Keratinocyte (primary cell): ENCODE measurements at regions not wholly inside any gene's neighbourhood (a gene's known extent, or its start where the extent isn't known, plus 50 kb on each side); places are given as distances from the start of the nearest gene placed in this dataset.

Experiments
- DNase-seq: peaks from one replicate; pipeline ENCODE4 v3.0.0-alpha.2; 2011; ENCODE audit warnings: low read depth, missing footprints, low spot score
- FAIRE-seq: peaks from 2 replicates; lab custom pipeline; 2011; peaks lifted over from hg19 to GRCh38; lab: Jason Lieb, UNC
- H2AFZ ChIP-seq: 2 replicates; pipeline ENCODE4 v1.6.0; 2012; ENCODE audit warnings: low read length, control low read depth, inconsistent platforms; ENCODE audit not compliant: control insufficient read depth
- H3K27ac ChIP-seq: 2 replicates; pipeline ENCODE4 v1.5.1; 2011; ENCODE audit warnings: low read length; ENCODE audit not compliant: control insufficient read depth, insufficient read depth
- H3K27me3 ChIP-seq: 3 replicates; pipeline ENCODE4 v1.6.0; 2011; ENCODE audit warnings: low read length; ENCODE audit not compliant: control insufficient read depth, insufficient read depth; ENCODE audit errors: extremely low read depth
- H3K36me3 ChIP-seq, 2 experiments: 2 replicates in 1 of 2; 3 replicates in 1 of 2; pipeline ENCODE4 v1.5.1; 2011; ENCODE audit warnings: low read length in 2 of 2, mild to moderate bottlenecking in 1 of 2; ENCODE audit not compliant: control insufficient read depth in 2 of 2, insufficient read depth in 2 of 2; ENCODE audit errors: extremely low read depth in 1 of 2
- H3K4me1 ChIP-seq: 3 replicates; pipeline ENCODE4 v1.5.1; 2011; ENCODE audit warnings: low read length; ENCODE audit not compliant: control insufficient read depth, insufficient read depth; ENCODE audit errors: extremely low read depth
- H3K4me2 ChIP-seq: 3 replicates; pipeline ENCODE4 v1.6.0; 2011; ENCODE audit warnings: low read depth, low read length; ENCODE audit not compliant: control insufficient read depth, insufficient read depth; ENCODE audit errors: extremely low read depth
- H3K4me3 ChIP-seq, 3 experiments: fragments of 200-600 bp in 1 of 3; sonication (generic) in 1 of 3; 2 replicates in 2 of 3; 3 replicates in 1 of 3; pipeline ENCODE4 v1.5.1; 2011 to 2016; ENCODE audit warnings: low read length in 3 of 3, mild to moderate bottlenecking in 3 of 3, control low read depth in 2 of 3, inconsistent platforms in 1 of 3, low read depth in 1 of 3, mixed read lengths in 1 of 3, mixed run types in 1 of 3, moderate library complexity in 1 of 3; ENCODE audit not compliant: control insufficient read depth in 2 of 3, insufficient read depth in 2 of 3; ENCODE audit errors: extremely low read depth in 1 of 3
- H3K79me2 ChIP-seq: 2 replicates; pipeline ENCODE4 v1.6.0; 2012; ENCODE audit warnings: low read length; ENCODE audit not compliant: control insufficient read depth, insufficient read depth
- H3K9ac ChIP-seq: 3 replicates; pipeline ENCODE4 v1.6.0; 2011; ENCODE audit warnings: low read length; ENCODE audit not compliant: control insufficient read depth, insufficient read depth; ENCODE audit errors: extremely low read depth
- H3K9me1 ChIP-seq: 3 replicates; pipeline ENCODE4 v1.6.0; 2011; ENCODE audit warnings: low read length; ENCODE audit not compliant: control insufficient read depth, insufficient read depth; ENCODE audit errors: extremely low read depth
- H3K9me3 ChIP-seq: 2 replicates; pipeline ENCODE4 v1.5.1; 2012; ENCODE audit warnings: low read depth, low read length; ENCODE audit not compliant: control insufficient read depth
- H4K20me1 ChIP-seq: 3 replicates; pipeline ENCODE4 v1.6.0; 2011; ENCODE audit warnings: low read length; ENCODE audit not compliant: control insufficient read depth, insufficient read depth; ENCODE audit errors: extremely low read depth
- CTCF ChIP-seq, 3 experiments: IDR thresholded peaks in 1 of 3; conservative IDR thresholded peaks in 1 of 3; optimal IDR thresholded peaks in 1 of 3; 2 replicates in 2 of 3; 3 replicates in 1 of 3; pipeline versions ENCODE3 to v1.5.1; 2011; ENCODE audit warnings: low read length in 3 of 3, mild to moderate bottlenecking in 3 of 3, moderate library complexity in 2 of 3, control low read depth in 1 of 3, inconsistent platforms in 1 of 3; ENCODE audit not compliant: insufficient read depth in 2 of 3; ENCODE audit errors: extremely low read depth in 1 of 3
- EZH2 ChIP-seq: IDR thresholded peaks from one replicate; pipeline ENCODE4 v1.6.1; 2012; ENCODE audit warnings: inconsistent platforms, mild to moderate bottlenecking, low read length, moderate library complexity
- dilution Hi-C: fragments of 300-500 bp; cut with MboI; formaldehyde crosslinking; loops from one replicate; pipeline ENCODE4 v1.7.0; 2020; ENCODE audit warnings: low sequenced_read_pairs; ENCODE audit not compliant: extremely low pct_ligation_motif_present

- FAIRE-seq = no peak
- Histone ChIP-seq H3K79me2 (no peaks in the 10 kb centered on the region), H2AFZ (no peak overlapping the region), H3K9me1 (no peaks in the 10 kb centered on the region), H3K9ac (no peak overlapping the region), H3K27me3 (no peaks in the 10 kb centered on the region), H3K27ac (no peak overlapping the region), H3K4me1 (no peaks in the 10 kb centered on the region), H3K36me3 (no peaks in the 10 kb centered on the region), H4K20me1 (no peaks in the 10 kb centered on the region), H3K4me3 (no peak overlapping the region), H3K4me2 (no peak overlapping the region), H3K9me3 (no peaks in the 10 kb centered on the region)
- dilution Hi-C loops = no loop called here
- TF ChIP-seq EZH2 (no peak), CTCF (optimal IDR thresholded peaks at IDR 0.05 in 1 of 3, IDR thresholded peaks at IDR 0.05 in 1 of 3, conservative IDR thresholded peaks at IDR 0.05 in 1 of 3; ENCODE audit: extremely low read depth in 1 of 3, insufficient read depth in 2 of 3, low read length in 3 of 3) (no peak)
- no peak for DNase-seq
These were observed 357.0 kb downstream of the ZIC4 start for GRCh38 chr3:147049305-147049704.

- no peak overlapping the region for H2AFZ ChIP-seq
- no peaks in the 10 kb centered on the region for H3K9me3 ChIP-seq
- no peaks in the 10 kb centered on the region for H3K27me3 ChIP-seq
- no peak overlapping the region for H3K4me3 ChIP-seq
- no peak overlapping the region for H3K9ac ChIP-seq
- no peak for FAIRE-seq
- dilution Hi-C loops = no loop called here
- no peak overlapping the region for H3K4me2 ChIP-seq
- no peaks in the 10 kb centered on the region for H3K4me1 ChIP-seq
- TF ChIP-seq CTCF (optimal IDR thresholded peaks at IDR 0.05 in 1 of 3, IDR thresholded peaks at IDR 0.05 in 1 of 3, conservative IDR thresholded peaks at IDR 0.05 in 1 of 3; ENCODE audit: extremely low read depth in 1 of 3, insufficient read depth in 2 of 3, low read length in 3 of 3) (no peak), EZH2 (no peak)
- DNase-seq = no peak
- H3K27ac ChIP-seq = no peak overlapping the region
- H3K36me3 ChIP-seq = no peaks in the 10 kb centered on the region
- H3K79me2 ChIP-seq = no peaks in the 10 kb centered on the region
- H4K20me1 ChIP-seq = no peaks in the 10 kb centered on the region
- no peaks in the 10 kb centered on the region for H3K9me1 ChIP-seq
These were observed 359.4 kb downstream of the ZIC4 start for GRCh38 chr3:147046916-147047315.
